ENCODE measurements at regions not wholly inside any gene's neighbourhood (a gene's known extent, or its start where the extent isn't known, plus 50 kb on each side); places are given as distances from the start of the nearest gene placed in this dataset.

GRCh38 chr7:125559921-125560320 lies 630.3 kb upstream of the POT1 start (continued):
- TF ChIP-seq STAT1 (IDR thresholded peaks at IDR 0.05; ENCODE audit: unreplicated experiment) (no peak), ETS1 (IDR thresholded peaks at IDR 0.05) (no peak), NANOG (IDR thresholded peaks at IDR 0.05; ENCODE audit: borderline replicate concordance) (no peak), ZNF114 (CRISPR knock-in tag; IDR thresholded peaks at IDR 0.05) (no peak), CREB1 (CRISPR knock-in tag; IDR thresholded peaks at IDR 0.05; ENCODE audit: low read depth) (no peak), CTCF (conservative IDR thresholded peaks at IDR 0.05; ENCODE audit: low read depth in 2 of 2) (no peak), JUNB (IDR thresholded peaks at IDR 0.05; ENCODE audit: unreplicated experiment) (no peak)

GRCh38 chr7:125555916-125556315 lies 626.3 kb upstream of the POT1 start:
- Histone ChIP-seq H3K4me3 (no peak overlapping the region), H3K9me2 (ENCODE audit: insufficient read depth) (no peaks in the 10 kb centered on the region), H4K20me1 (replicated peaks; ENCODE audit: insufficient read depth) (no peaks in the 10 kb centered on the region), H3K27me3 (ENCODE audit: insufficient read depth) (no peaks in the 10 kb centered on the region), H3K36me3 (ENCODE audit: insufficient read depth) (no peaks in the 10 kb centered on the region), H3K27ac (ENCODE audit: low read depth) (no peak overlapping the region), H3K79me2 (replicated peaks; ENCODE audit: insufficient read depth) (no peaks in the 10 kb centered on the region), H3K4me2 (no peak overlapping the region), H3K4me1 (ENCODE audit: insufficient read depth) (no peaks in the 10 kb centered on the region), H2AFZ (no peak overlapping the region), H3F3A (replicated peaks; ENCODE audit: low read depth) (no peaks in the 10 kb centered on the region)
- Mint-ChIP-seq H3K36me3 (ENCODE audit: low read depth) (no peaks in the 10 kb centered on the region), H3K4me3 (no peak overlapping the region), H3K27me3 (ENCODE audit: insufficient read depth, low read depth, poor library complexity) (no peaks in the 10 kb centered on the region), H3K9me3 (no peaks in the 10 kb centered on the region), H3K27ac (no peak overlapping the region; the same call in 1 of the 2 replicates), H3K4me1 (no peaks in the 10 kb centered on the region)
- ATAC-seq (peak; percentile 31; the same call in 1 of the 3 replicates), DNase-seq (ENCODE audit: low spot score) (peak; percentile 4)
- no peak for TF ChIP-seq JUNB (IDR thresholded peaks at IDR 0.05; ENCODE audit: unreplicated experiment)
- TF ChIP-seq REST (IDR thresholded peaks at IDR 0.05; ENCODE audit: unreplicated experiment): peak; percentile 69

All from GM23338 (cell line).